A549 (cell line): ENCODE measurements at regions not wholly inside any gene's neighbourhood (a gene's known extent, or its start where the extent isn't known, plus 50 kb on each side); places are given as distances from the start of the nearest gene placed in this dataset.

Source experiments
- CHD2 ChIP-seq: fragments of 150-350 bp; IDR thresholded peaks from 2 replicates; pipeline ENCODE4 v1.6.1; 2014; ENCODE audit warnings: low read length; ENCODE audit not compliant: partially characterized antibody
- KDM1A ChIP-seq: fragments of 200-600 bp; sonication (generic); IDR thresholded peaks from 2 replicates; pipeline ENCODE4 v1.6.1; 2016; ENCODE audit warnings: low read depth, mild to moderate bottlenecking
- SREBF2 ChIP-seq: fragments of 450-650 bp; IDR thresholded peaks from 2 replicates; pipeline ENCODE4 v1.6.1; 2014; ENCODE audit warnings: mild to moderate bottlenecking, moderate library complexity
- TF ChIP-seq, protein P1 (sequence below): fragments of >200 bp; sonication (Bioruptor Twin); formaldehyde crosslinking; IDR thresholded peaks from 3 replicates; pipeline ENCODE4 v1.5.1; 2016

DNA sequence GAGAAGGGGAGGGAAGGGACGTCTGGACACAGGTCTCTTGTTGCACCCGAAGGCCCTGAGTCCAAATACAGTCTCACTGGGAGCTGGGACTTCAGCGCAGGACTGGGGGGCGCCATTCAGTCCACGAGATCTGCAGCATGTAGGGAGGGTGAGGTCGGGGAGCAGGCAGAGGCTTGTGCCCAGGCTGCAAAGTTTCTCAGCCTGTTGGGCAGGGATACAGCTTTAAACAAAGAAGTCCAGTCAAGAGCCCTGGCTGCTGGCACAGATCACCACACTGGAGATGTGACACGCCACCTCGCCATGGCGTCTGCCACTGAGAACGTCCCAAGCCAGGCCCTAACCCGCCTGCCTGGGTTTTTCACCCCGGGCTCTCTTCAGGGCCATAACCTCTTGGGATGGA is 256.6 kb downstream of the DLL1 start:
- TF ChIP-seq KDM1A, result no peak
- TF ChIP-seq SREBF2, result no peak
- TF ChIP-seq, protein P1, sequence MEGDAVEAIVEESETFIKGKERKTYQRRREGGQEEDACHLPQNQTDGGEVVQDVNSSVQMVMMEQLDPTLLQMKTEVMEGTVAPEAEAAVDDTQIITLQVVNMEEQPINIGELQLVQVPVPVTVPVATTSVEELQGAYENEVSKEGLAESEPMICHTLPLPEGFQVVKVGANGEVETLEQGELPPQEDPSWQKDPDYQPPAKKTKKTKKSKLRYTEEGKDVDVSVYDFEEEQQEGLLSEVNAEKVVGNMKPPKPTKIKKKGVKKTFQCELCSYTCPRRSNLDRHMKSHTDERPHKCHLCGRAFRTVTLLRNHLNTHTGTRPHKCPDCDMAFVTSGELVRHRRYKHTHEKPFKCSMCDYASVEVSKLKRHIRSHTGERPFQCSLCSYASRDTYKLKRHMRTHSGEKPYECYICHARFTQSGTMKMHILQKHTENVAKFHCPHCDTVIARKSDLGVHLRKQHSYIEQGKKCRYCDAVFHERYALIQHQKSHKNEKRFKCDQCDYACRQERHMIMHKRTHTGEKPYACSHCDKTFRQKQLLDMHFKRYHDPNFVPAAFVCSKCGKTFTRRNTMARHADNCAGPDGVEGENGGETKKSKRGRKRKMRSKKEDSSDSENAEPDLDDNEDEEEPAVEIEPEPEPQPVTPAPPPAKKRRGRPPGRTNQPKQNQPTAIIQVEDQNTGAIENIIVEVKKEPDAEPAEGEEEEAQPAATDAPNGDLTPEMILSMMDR, result no peak
- TF ChIP-seq CHD2, result no peak
